ENCODE measurements at regions not wholly inside any gene's neighbourhood (a gene's known extent, or its start where the extent isn't known, plus 50 kb on each side); places are given as distances from the start of the nearest gene placed in this dataset.
"Not testable (repeated sequence)": the region's sequence is repeated elsewhere in the genome, so short reads cannot be mapped to it uniquely, and the experiment has no call there.

DNA sequence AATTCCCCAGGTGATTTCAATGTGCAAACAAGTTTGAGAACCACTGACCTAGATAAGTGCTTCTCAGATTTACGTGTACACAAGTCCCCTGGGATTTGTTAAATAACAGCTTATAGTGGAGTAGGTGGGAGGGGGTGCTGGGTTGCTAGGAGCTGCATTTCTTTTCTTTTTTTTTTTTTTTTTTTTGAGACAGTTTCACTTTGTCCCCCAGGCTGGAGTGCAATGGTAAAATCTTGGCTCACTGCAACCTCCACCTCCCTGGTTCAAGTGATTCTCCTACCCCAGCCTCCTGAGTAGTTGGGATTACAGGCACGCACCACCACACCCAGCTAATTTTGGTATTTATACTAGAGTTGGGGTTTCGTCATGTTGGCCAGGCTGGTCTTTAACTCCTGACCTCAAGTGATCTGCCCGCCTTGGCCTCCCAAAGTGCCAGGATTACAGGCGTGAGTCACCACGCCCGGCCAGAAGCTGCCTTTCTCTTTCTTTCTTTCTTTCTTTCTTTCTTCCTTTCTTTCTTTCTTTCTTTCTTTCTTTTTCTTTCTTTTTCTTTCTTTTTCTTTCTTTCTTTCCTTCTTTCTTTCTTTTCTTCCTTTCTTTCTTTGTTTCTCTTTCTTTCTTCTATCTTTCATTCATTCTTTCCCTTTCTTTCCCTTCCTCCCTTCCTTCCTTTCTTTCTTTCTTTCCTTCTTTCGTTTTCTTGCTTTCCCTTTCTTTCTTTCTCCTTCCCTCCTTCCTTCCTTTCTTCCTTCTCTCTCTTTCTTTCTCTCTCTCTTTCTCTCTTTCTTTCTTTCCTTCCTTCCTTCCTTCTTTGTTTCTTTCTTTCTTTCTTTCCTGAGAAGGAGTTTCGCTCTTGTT, 78.3 kb downstream of the LHX2 start:
- TF ChIP-seq CTCF (IDR thresholded peaks at IDR 0.05; ENCODE audit: poor library complexity); EZH2 (IDR thresholded peaks at IDR 0.05; ENCODE audit: borderline replicate concordance); EZH2phosphoT487 (IDR thresholded peaks at IDR 0.05; ENCODE audit: low read depth, severe bottlenecking, unreplicated experiment): not testable (repeated sequence)
